Heart left ventricle (tissue), 16 donors: ENCODE measurements at regions not wholly inside any gene's neighbourhood (a gene's known extent, or its start where the extent isn't known, plus 50 kb on each side); places are given as distances from the start of the nearest gene placed in this dataset.

Experiments
- ATAC-seq, 4 donors: fragments of 200-7000 bp; cut with Tn5 transposase; one replicate each; pipeline ENCODE4 v1.9.1; 2020 to 2022; ENCODE audit warnings: moderate library complexity in 4 of 4, mild to moderate bottlenecking in 3 of 4, moderate number of reproducible peaks in 1 of 4
- DNase-seq, 5 donors: peaks; one replicate each; pipeline ENCODE4 v3.0.0-alpha.2; 2020
- H3K27ac ChIP-seq, 12 donors: fragments of 200-600 bp; sonication (generic) in 4 of 12; one replicate each; pipeline versions ENCODE4 v1.5.0 to v1.8.0; 2016 to 2022; ENCODE audit warnings: mild to moderate bottlenecking in 2 of 12
- H3K27me3 ChIP-seq, 9 donors: fragments of 200-600 bp; sonication (generic) in 2 of 9; one replicate each; pipeline versions ENCODE4 v1.5.1 to v1.8.0; 2016 to 2022; ENCODE audit warnings: mild to moderate bottlenecking in 3 of 9
- H3K36me3 ChIP-seq, 9 donors: fragments of 200-600 bp; sonication (generic) in 2 of 9; one replicate each; pipeline versions ENCODE4 v1.5.0 to v1.8.0; 2018 to 2022; ENCODE audit warnings: mild to moderate bottlenecking in 2 of 9
- H3K4me1 ChIP-seq, 12 donors: fragments of 200-600 bp; sonication (generic) in 4 of 12; one replicate each; pipeline versions ENCODE4 v1.5.0 to v1.8.0; 2016 to 2022; ENCODE audit warnings: mild to moderate bottlenecking in 3 of 12
- H3K4me3 ChIP-seq, 12 donors: fragments of 200-600 bp; sonication (generic) in 4 of 12; one replicate each; pipeline versions ENCODE4 v1.5.0 to v1.8.0; 2017 to 2022; ENCODE audit warnings: mild to moderate bottlenecking in 9 of 12, moderate library complexity in 4 of 12
- H3K9me3 ChIP-seq, 12 donors: fragments of 200-600 bp; sonication (generic) in 4 of 12; one replicate each; pipeline versions ENCODE4 v1.5.0 to v1.8.0; 2016 to 2022; ENCODE audit warnings: mild to moderate bottlenecking in 1 of 12
- CTCF ChIP-seq, 12 donors: fragments of 200-600 bp; sonication (generic) in 4 of 12; IDR thresholded peaks; one replicate each; pipeline versions ENCODE4 v1.5.0 to v1.8.0; 2018 to 2022; ENCODE audit warnings: antibody characterized with exemption in 12 of 12, mild to moderate bottlenecking in 5 of 12
- POLR2A ChIP-seq, 2 donors: fragments of 450-650 bp; IDR thresholded peaks; one replicate each; pipeline ENCODE4 v1.6.1; 2017; ENCODE audit warnings: antibody characterized with exemption in 2 of 2, mild to moderate bottlenecking in 2 of 2, moderate library complexity in 2 of 2
- WGBS, 4 donors: extraction: QIAGEN DNeasy Blood & Tissue Kit in 2 of 4; methylation state at CpG; one replicate each; pipeline versions ENCODE4 v1.1.5 to v1.1.7; 2013 to 2018; 5-methylcytosine and 5-hydroxymethylcytosine counted together
- intact Hi-C, 10 donors: fragments of 100-400 bp; cut with DNase I; formaldehyde crosslinking; loops; one replicate each; pipeline versions ENCODE4 v1.11.1 to v1.14.2; 2022
- donor health status: ischemic (EF 13 %, LVEDD 7.1; RV severe dilation, severe dysfunction).
- donor health status: healthy with polysubstance abuse.
- donor health status: DM: no; HTN: yes; CAD: no.
- donor health status: DM: no; HTN: no; CAD: no.
- donor health status: ischemic (EF 25% LVEDD 6.9; RV normal size, moderate dysfunction).
- donor health status: ischemic (EF 25% LVEDD 5.7; RV mildly dilated, moderate dysfunction).
- donor health status: healthy.
- donor health status: DM: yes; HTN: yes; CAD: no.
- donor health status: ischemic (EF 35%, LVEDD 5.7; RV mildly dilated, moderate dysfunction).
- donor health status: nonischemic (EF 11% LVEDD 7.7; RV severe dilation, severe dysfunction).
- donor health status: DM: yes; HTN: yes; CAD: no.
- donor health status: PGD.
- donor health status: ischemic (EF 29% LVEDD 5.4; RV normal size, mild dysfunction).
- donor health status: nonischemic (EF 23%, LVEDD 6.1; RV moderate dilation, normal function).

GRCh38 chr3:24631481-24631880 lies 136.8 kb upstream of the THRB start:
- H3K27me3 ChIP-seq, result no peaks in the 10 kb centered on the region
- ATAC-seq (no peak), DNase-seq (no peak)
- no peak overlapping the region for H3K27ac ChIP-seq
- H3K4me1 ChIP-seq, result no peaks in the 10 kb centered on the region
- H3K4me3 ChIP-seq, result no peak overlapping the region
- TF ChIP-seq POLR2A (IDR thresholded peaks at IDR 0.05), result no peak
- no peak for TF ChIP-seq CTCF (IDR thresholded peaks at IDR 0.05)
- H3K9me3 ChIP-seq, result peaks cover 0 to 15% (median 0%) of the 10 kb centered on the region in 12 donors
- no peaks in the 10 kb centered on the region for H3K36me3 ChIP-seq
- intact Hi-C loops, result no loop called here

GRCh38 chr3:24639061-24639460 lies 144.4 kb upstream of the THRB start:
- no peak for TF ChIP-seq CTCF (IDR thresholded peaks at IDR 0.05)
- no peak for TF ChIP-seq POLR2A (IDR thresholded peaks at IDR 0.05)
- H3K36me3 ChIP-seq, result no peaks in the 10 kb centered on the region
- peaks cover 0 to 8% (median 0%) of the 10 kb centered on the region in 12 donors for H3K4me1 ChIP-seq
- DNase-seq (no peak), ATAC-seq (no peak)
- H3K4me3 ChIP-seq, result no peak overlapping the region
- no peak overlapping the region for H3K27ac ChIP-seq
- no peaks in the 10 kb centered on the region for H3K27me3 ChIP-seq
- peaks cover 0 to 15% (median 0%) of the 10 kb centered on the region in 12 donors for H3K9me3 ChIP-seq
- intact Hi-C loops, result no loop called here
- WGBS, 4 donors, result 80 to 89% (median 84%) methylated on average over 1 of the region's 1 CpG

GRCh38 chr3:24639481-24640329 lies 145.1 kb upstream of the THRB start:
- Histone ChIP-seq H3K27me3 (no peaks in the 10 kb centered on the region), H3K4me1 (peaks cover 0 to 8% (median 0%) of the 10 kb centered on the region in 12 donors), H3K9me3 (peaks cover 0 to 9% (median 0%) of the 10 kb centered on the region in 12 donors), H3K4me3 (no peak overlapping the region), H3K36me3 (no peaks in the 10 kb centered on the region), H3K27ac (no peak overlapping the region)
- WGBS, 4 donors, result 85 to 88% (median 85%) methylated on average over 4 of the region's 4 CpGs
- ATAC-seq (no peak), DNase-seq (no peak)
- intact Hi-C loops, result no loop called here
- TF ChIP-seq POLR2A (IDR thresholded peaks at IDR 0.05) (no peak), CTCF (IDR thresholded peaks at IDR 0.05) (no peak)

GRCh38 chr3:24640330-24640877 lies 145.8 kb upstream of the THRB start:
- intact Hi-C loops, result no loop called here

More at GRCh38 chr3:24640330-24640877, 145.8 kb upstream of the THRB start:
- no peaks in the 10 kb centered on the region for H3K36me3 ChIP-seq
- H3K4me1 ChIP-seq, result peaks cover 0 to 8% (median 0%) of the 10 kb centered on the region in 12 donors
- DNase-seq (no peak), ATAC-seq (peak in 3 of 4 donors; percentile 49 to 64 (median 60))
- peaks cover 0 to 9% (median 0%) of the 10 kb centered on the region in 12 donors for H3K9me3 ChIP-seq
- H3K27me3 ChIP-seq, result no peaks in the 10 kb centered on the region
- H3K27ac ChIP-seq, result no peak overlapping the region
- 45 to 56% (median 48%) methylated on average over 3 of the region's 3 CpGs for WGBS, 4 donors
- TF ChIP-seq CTCF (IDR thresholded peaks at IDR 0.05) (peak in 11 of 12 donors; percentile 9 to 63 (median 46)), POLR2A (IDR thresholded peaks at IDR 0.05) (no peak)
- H3K4me3 ChIP-seq, result no peak overlapping the region
